ENCODE measurements at regions not wholly inside any gene's neighbourhood (a gene's known extent, or its start where the extent isn't known, plus 50 kb on each side); places are given as distances from the start of the nearest gene placed in this dataset.

DNA sequence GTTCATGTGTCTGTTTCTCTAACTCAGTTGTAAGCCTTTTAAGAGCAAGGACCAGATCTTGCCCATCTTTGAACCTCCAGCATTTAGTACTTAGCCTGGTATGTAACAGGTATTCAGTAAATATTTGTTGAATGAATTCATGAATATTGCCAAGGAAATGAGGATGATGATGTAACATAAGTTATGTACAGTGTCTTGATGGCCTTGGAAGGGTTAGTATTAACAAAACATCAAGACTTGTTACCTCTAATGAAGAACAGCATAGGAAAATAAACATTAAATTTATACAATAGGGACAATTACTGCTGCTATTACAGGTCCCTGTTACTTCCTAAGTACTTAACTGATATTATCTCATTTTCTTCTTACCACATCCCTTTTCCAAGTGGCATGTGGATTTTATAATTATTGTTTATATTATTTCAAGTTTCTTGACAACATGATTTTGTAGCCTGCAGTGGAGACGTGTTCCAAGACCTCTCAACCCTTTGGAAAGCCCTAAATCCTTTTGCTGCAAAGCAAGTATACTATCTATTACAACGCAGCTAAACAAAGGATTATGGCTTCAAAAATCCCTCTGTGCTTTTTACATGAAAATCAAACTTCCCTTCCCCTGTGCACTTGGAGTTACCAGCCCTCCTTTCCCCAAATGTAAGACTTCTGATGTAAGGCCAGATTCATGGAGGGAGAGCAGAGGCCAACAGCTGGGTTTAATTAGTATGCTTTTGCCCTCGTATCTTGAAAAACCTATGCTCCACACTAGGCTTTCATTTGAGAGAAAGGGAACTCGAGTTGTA, 77.4 kb upstream of the SMIM36 start:
- POLR2A ChIA-PET: no interaction called here
- H3K36me3 Mint-ChIP-seq: no peaks in the 10 kb centered on the region
- ATAC-seq (no peak), DNase-seq (no peak)
- no peak overlapping the region for H3K4me3 Mint-ChIP-seq
- peaks cover 0 to 3% (median 0%) of the 10 kb centered on the region in 4 donors for H3K4me1 Mint-ChIP-seq
- H3K27ac Mint-ChIP-seq: no peak overlapping the region
- no peaks in the 10 kb centered on the region for H3K9me3 Mint-ChIP-seq
- H3K27me3 Mint-ChIP-seq: peaks cover 0 to 9% (median 1%) of the 10 kb centered on the region in 5 donors

DNA sequence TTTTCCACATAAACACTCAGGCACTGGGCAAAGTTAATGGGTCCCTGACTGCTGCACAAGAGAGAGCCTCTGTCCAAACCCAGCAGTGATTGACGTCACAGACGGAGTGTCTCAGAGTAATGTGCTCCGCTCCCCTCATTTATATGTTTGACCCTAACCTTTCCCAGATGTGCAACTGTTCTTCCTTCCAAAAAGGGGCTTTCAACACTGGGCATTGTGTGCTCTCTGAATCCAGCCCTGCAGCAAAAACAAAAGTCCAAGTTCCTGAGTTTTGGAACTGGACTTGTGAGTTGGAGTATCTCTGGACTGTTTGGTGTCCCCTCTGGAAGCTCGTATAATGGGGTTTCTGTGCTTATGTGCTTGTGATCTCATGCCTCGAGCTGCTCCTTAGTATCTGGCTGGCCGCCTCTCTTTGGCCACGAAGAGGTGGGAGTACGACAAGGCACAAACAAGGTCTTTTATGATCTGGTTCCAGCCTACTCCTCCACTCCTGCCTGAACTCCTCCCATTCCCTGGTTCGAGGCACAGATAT, 76.4 kb upstream of the SMIM36 start:
- POLR2A ChIA-PET: no interaction called here
- ATAC-seq: no peak
- no peaks in the 10 kb centered on the region for H3K36me3 Mint-ChIP-seq
- peaks cover 0 to 9% (median 1%) of the 10 kb centered on the region in 5 donors for H3K27me3 Mint-ChIP-seq
- H3K4me3 Mint-ChIP-seq: no peak overlapping the region
- no peaks in the 10 kb centered on the region for H3K9me3 Mint-ChIP-seq
- H3K4me1 Mint-ChIP-seq: peaks cover 0 to 3% (median 0%) of the 10 kb centered on the region in 4 donors
- no peak overlapping the region for H3K27ac Mint-ChIP-seq
- DNase-seq: no peak

DNA sequence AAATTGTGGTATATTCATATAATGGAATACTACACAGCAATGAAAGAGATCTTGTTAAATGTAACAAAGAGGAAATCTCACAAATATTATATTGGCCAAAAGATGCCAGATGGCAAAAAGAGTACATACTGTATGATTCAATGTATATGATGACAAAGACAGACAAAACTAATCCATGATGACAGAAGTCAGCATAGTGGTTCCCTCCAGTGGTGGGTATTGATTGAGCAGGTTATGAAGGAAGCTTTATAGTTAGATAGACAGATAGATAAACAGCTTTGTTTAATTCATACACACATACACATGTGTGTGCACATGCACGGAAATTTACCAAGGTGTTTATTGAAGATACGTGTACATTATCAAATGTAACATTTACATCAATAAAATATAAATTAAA, 74.4 kb upstream of the SMIM36 start:
- ATAC-seq: no peak
- POLR2A ChIA-PET: no interaction called here
- Mint-ChIP-seq H3K27me3 (peaks cover 0 to 6% (median 1%) of the 10 kb centered on the region in 5 donors), H3K36me3 (no peaks in the 10 kb centered on the region), H3K9me3 (no peaks in the 10 kb centered on the region), H3K4me3 (no peak overlapping the region), H3K27ac (no peak overlapping the region), H3K4me1 (peaks cover 0 to 3% (median 0%) of the 10 kb centered on the region in 4 donors)
- no peak for DNase-seq

DNA sequence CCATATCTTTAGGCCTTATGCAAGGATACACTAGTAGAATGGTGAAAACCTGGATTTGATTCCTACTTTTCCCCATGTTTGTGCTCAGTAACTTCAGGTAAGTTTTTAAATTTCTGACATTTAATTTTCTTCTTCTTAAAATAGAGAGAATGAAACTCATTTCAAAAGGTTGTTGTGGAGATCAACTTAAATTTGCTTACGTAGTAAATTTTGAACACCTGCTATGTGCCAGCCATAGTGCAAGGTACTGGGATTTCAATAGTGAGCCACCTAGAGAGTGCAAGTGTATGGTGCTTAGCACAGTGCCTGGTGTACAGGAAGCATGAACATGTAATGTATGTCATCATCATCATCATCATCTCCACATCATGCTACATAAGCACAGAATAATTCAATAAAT, 73.6 kb upstream of the SMIM36 start:
- Mint-ChIP-seq H3K27ac (no peak overlapping the region), H3K27me3 (peaks cover 0 to 6% (median 1%) of the 10 kb centered on the region in 5 donors), H3K4me1 (peaks cover 0 to 3% (median 0%) of the 10 kb centered on the region in 4 donors), H3K9me3 (no peaks in the 10 kb centered on the region), H3K36me3 (no peaks in the 10 kb centered on the region), H3K4me3 (no peak overlapping the region)
- ATAC-seq (no peak), DNase-seq (no peak)
- POLR2A ChIA-PET: no interaction called here

DNA sequence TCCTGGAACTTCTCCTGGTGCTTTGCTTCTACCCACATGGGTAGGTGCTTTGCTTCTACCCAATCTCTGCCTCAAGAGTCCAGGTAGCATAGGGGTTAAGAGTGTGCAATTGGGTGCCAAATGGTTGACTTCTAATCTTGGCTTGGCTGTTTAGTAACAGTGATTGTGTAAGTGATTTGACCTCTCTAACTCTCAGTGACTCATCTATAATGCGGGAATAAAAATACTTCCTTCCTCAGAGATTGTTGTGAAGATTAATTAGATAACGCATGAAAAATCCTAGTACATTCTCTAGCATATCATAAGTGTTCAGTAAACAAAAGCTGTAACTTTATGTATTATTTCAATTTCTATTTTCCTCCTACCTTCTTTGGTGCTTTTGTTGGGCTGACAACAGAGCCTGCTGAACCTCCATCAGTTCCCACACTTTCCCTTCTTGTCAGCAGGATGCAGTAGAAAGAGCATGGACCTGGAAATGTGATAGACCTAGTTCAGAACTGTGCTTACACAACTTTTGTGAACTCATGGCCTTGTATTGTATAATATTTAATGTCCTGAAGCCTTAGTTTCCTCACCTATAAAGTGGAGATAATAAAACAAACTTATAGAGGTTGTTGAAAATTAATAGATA, 72.9 kb upstream of the SMIM36 start:
- DNase-seq (no peak), ATAC-seq (no peak)
- H3K9me3 Mint-ChIP-seq: peaks cover 0 to 1% (median 0%) of the 10 kb centered on the region in 9 donors
- peaks cover 0 to 3% (median 0%) of the 10 kb centered on the region in 4 donors for H3K4me1 Mint-ChIP-seq
- POLR2A ChIA-PET: no interaction called here
- no peaks in the 10 kb centered on the region for H3K36me3 Mint-ChIP-seq
- no peak overlapping the region for H3K27ac Mint-ChIP-seq
- H3K27me3 Mint-ChIP-seq: peaks cover 0 to 6% (median under 1%) of the 10 kb centered on the region in 5 donors
- no peak overlapping the region for H3K4me3 Mint-ChIP-seq

DNA sequence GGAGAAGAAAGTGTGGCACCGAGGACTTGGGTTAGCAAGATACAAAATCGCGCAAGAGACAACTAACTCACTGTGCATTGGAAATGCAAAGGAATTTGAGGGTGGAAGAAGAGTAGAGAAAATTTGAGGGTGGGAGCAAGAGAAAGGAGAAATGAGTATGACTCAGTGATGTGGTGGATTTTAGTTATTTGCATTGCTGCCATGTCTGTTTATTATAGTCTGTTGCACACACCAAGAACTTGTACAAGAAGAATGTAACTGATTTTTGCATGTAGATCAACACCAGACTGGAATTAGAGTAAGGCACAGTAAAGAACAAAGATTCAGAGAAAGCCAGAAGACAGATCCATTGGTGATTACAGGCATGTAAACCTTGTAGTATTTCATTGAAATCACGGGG, 71.6 kb upstream of the SMIM36 start:
- H3K4me3 Mint-ChIP-seq: no peak overlapping the region
- H3K36me3 Mint-ChIP-seq: no peaks in the 10 kb centered on the region
- no peak overlapping the region for H3K27ac Mint-ChIP-seq
- H3K27me3 Mint-ChIP-seq: peaks cover 0 to 1% (median 0%) of the 10 kb centered on the region in 5 donors
- ATAC-seq: no peak
- POLR2A ChIA-PET: no interaction called here
- DNase-seq: no peak
- peaks cover 0 to 4% (median under 1%) of the 10 kb centered on the region in 4 donors for H3K4me1 Mint-ChIP-seq
- peaks cover 0 to 4% (median 0%) of the 10 kb centered on the region in 9 donors for H3K9me3 Mint-ChIP-seq

DNA sequence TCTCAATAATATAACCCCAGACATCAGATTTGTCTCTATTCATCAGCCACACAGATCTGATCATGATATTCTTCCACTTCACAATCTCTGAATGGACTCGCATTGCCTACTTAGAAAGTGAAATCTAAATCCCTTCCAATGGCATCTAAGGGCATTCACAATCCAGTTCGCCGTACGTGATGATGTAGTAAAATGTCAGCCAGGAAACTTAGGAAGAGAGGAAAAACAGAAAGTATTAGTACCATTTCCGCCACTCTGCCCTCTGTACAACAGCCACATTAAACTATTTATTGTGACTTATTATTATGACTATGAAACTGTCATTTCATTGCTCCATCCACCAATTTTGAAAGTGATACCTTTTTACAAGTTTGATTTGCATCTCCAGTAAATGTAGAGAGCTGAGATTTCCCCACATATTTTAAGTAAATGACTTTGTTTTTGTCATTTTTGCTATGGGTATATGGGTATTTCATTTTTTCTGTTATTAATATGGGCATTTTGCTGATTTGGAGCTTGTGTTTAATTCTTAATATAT, 69.4 kb upstream of the SMIM36 start:
- Mint-ChIP-seq H3K36me3 (no peaks in the 10 kb centered on the region), H3K4me3 (no peak overlapping the region), H3K27ac (no peak overlapping the region), H3K4me1 (peaks cover 0 to 6% (median 2%) of the 10 kb centered on the region in 4 donors), H3K27me3 (no peaks in the 10 kb centered on the region), H3K9me3 (peaks cover 0 to 4% (median 0%) of the 10 kb centered on the region in 9 donors)
- POLR2A ChIA-PET: no interaction called here
- ATAC-seq: no peak
- DNase-seq: no peak

DNA sequence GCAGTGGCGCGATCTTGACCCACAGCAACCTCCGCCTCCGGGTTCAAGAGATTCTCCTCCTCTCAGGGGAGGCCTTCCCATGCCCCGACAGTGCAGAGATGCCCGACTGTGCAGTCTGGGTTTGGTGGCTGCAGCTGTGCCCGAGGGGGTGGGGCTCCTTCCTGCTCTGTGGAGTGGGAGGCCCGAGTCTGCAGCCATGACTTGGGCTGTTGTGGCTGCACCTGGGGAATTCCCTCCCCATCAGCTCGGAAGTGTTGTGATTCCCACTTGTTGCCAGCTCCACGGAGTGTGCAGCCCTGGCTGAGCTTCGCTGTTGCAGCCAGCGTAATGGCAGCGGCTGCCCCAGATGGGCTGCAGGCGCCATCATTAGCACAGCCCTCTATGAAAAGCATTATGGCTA, 66.4 kb upstream of the SMIM36 start:
- H3K27me3 Mint-ChIP-seq: peaks cover 0 to 2% (median 0%) of the 10 kb centered on the region in 5 donors
- DNase-seq: no peak
- peak overlapping the region in 1 of 10 donors; percentile 39 for H3K4me3 Mint-ChIP-seq
- no peak overlapping the region for H3K27ac Mint-ChIP-seq
- peaks cover 0 to 4% (median 0%) of the 10 kb centered on the region in 9 donors for H3K9me3 Mint-ChIP-seq
- peak; percentile 49 to 66 for ATAC-seq
- POLR2A ChIA-PET: no interaction called here
- H3K36me3 Mint-ChIP-seq: no peaks in the 10 kb centered on the region
- peaks cover 0 to 5% (median 1%) of the 10 kb centered on the region in 4 donors for H3K4me1 Mint-ChIP-seq

DNA sequence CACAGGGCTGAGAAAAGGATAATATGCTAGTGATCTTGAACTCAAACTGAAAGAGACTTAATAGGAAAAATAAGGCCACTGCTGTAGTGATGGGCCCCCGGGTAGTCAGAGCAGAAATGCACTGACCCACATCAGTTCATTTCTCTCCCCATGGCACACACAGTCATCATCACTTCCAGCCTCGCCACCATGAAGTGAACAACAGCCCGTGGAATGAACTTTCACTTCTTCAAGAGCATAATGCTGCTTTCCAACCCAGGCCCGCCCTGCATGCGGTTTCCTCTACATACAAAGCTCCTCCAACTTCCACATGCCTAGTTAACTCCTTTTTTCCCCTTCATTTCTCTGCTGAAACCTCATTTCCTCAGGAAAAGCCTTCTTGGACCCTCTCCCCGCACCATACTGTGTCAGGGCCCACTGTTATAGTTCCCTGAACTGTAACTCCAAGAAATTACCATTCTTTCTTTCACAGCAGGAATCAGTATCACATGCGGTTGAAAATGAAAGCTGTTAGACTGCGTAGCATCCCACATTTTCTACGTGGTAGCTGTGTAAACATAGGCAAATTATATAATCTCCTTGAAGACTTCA, 65.8 kb upstream of the SMIM36 start:
- Mint-ChIP-seq H3K4me3 (no peak overlapping the region), H3K27me3 (peaks cover 0 to 2% (median 0%) of the 10 kb centered on the region in 5 donors), H3K4me1 (peaks cover 0 to 5% (median 1%) of the 10 kb centered on the region in 4 donors), H3K9me3 (peaks cover 0 to 4% (median 0%) of the 10 kb centered on the region in 9 donors), H3K36me3 (no peaks in the 10 kb centered on the region), H3K27ac (no peak overlapping the region)
- POLR2A ChIA-PET: no interaction called here
- DNase-seq: peak in 4 of 10 donors; percentile 9 to 60 (median 24)
- peak; percentile 44 to 66 for ATAC-seq

DNA sequence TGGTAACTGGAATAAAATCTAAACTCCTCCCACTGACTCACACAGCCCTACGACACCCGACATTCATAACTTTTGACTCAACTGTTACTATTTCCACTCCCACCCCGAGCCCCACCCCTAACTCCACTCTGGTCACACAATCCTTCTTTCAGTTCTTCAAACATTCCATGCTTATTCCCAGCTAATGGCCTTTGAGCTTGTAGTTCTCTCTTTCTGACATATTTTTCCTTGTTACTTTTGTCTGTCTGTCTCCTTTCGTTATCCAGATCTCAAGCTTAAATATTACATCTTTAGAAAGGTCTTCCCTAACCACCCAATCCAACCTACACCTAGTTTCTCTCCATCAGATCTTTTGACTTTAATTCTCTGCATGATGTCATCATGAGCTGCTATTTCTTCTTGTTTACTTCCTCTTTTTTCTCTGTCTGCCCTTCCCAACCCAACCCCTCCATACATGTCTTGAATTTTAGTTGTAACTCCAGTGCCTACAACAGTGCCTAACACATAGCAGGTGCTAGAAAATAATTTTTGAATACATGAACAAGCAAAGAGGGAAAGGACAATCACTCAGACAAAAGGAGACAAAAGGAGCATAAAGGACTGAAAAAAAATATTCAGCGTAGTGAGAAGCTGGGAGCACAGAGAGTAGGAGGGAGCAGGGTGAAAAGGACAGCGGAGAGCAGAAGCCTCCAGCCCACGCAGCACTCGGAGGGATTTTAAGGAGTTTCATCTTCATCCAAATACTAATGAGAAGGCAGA, 65.2 kb upstream of the SMIM36 start:
- peaks cover 0 to 2% (median 0%) of the 10 kb centered on the region in 5 donors for H3K27me3 Mint-ChIP-seq
- peaks cover 0 to 5% (median 1%) of the 10 kb centered on the region in 4 donors for H3K4me1 Mint-ChIP-seq
- POLR2A ChIA-PET: no interaction called here
- H3K36me3 Mint-ChIP-seq: no peaks in the 10 kb centered on the region
- H3K9me3 Mint-ChIP-seq: peaks cover 0 to 4% (median 0%) of the 10 kb centered on the region in 9 donors
- no peak overlapping the region for H3K27ac Mint-ChIP-seq
- ATAC-seq: no peak
- H3K4me3 Mint-ChIP-seq: no peak overlapping the region
- DNase-seq: no peak

DNA sequence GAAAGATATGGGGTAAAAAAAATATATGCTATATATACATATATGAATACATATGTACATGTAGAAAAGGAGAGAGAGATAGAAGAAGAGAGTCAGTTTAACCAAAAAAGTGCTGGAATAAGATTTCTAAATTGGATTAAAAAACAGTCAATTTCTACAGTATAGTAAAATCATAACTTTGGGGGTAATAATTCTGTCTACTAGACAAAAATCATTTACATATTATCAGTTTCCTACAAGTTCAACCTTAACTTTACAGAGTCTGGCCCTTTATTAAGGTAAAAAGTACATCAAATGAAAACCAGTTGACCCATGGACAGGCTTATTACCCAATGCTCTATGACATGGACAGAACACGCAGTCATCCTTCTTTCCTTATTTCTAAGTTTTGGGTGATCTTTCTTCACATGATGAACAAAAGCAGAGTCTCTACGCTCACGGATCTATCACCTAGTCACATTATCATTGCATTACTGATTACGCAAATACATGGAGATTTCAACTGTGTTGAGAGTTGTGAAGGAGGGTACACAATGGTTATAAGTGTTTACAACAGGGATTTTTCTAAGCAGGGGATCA, 63.9 kb upstream of the SMIM36 start:
- H3K4me3 Mint-ChIP-seq: no peak overlapping the region
- DNase-seq (no peak), ATAC-seq (no peak)
- H3K36me3 Mint-ChIP-seq: no peaks in the 10 kb centered on the region
- H3K27ac Mint-ChIP-seq: no peak overlapping the region
- H3K4me1 Mint-ChIP-seq: peaks cover 0 to 5% (median 1%) of the 10 kb centered on the region in 4 donors
- peaks cover 0 to 5% (median 2%) of the 10 kb centered on the region in 5 donors for H3K27me3 Mint-ChIP-seq
- POLR2A ChIA-PET: no interaction called here
- H3K9me3 Mint-ChIP-seq: peaks cover 0 to 4% (median 0%) of the 10 kb centered on the region in 9 donors

DNA sequence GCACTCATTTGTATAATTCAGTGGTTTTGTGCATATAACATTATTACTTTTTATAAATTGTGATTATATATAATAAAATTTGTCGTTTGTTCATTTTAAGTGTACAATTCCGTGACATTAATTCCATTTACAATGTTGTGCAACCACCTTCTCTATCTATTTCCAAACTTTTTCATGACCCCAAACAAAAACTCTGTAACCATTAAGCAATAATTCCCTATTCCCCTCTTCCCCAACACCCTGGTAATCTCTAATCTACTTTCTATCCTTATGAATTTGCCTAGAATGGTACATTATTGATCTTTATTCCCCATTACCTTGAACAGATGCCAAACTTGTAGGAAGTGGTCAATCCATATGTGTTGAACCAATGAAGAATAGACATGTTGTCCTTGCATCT, 61.3 kb upstream of the SMIM36 start:
- no peak overlapping the region for H3K27ac Mint-ChIP-seq
- POLR2A ChIA-PET: no interaction called here
- H3K9me3 Mint-ChIP-seq: no peaks in the 10 kb centered on the region

More for the DNA sequence above, 61.3 kb upstream of the SMIM36 start:
- Mint-ChIP-seq H3K4me1 (peaks cover 0 to 1% (median 0%) of the 10 kb centered on the region in 4 donors), H3K4me3 (no peak overlapping the region), H3K27me3 (peaks cover under 1 to 5% (median 3%) of the 10 kb centered on the region in 5 donors), H3K36me3 (no peaks in the 10 kb centered on the region)
- ATAC-seq (no peak), DNase-seq (no peak)

Data from naive thymus-derived CD8-positive, alpha-beta T cell (primary cell).